GM12874 (cell line): ENCODE measurements at regions not wholly inside any gene's neighbourhood (a gene's known extent, or its start where the extent isn't known, plus 50 kb on each side); places are given as distances from the start of the nearest gene placed in this dataset.

ENCODE experiments used
- CTCF ChIP-seq: IDR thresholded peaks from 2 replicates; pipeline ENCODE4 v1.5.1; 2011; ENCODE audit warnings: low read depth, mild to moderate bottlenecking, control low read depth, low read length, moderate library complexity; ENCODE audit not compliant: insufficient read depth

GRCh38 chr3:148214705-148215104, 483.0 kb upstream of the AGTR1 start:
- TF ChIP-seq CTCF = no peak

GRCh38 chr3:148217317-148217716, 480.4 kb upstream of the AGTR1 start:
- no peak for TF ChIP-seq CTCF

- TF ChIP-seq CTCF = no peak
These were observed 479.5 kb upstream of the AGTR1 start for GRCh38 chr3:148218222-148218621.

GRCh38 chr3:148219999-148220398, 477.7 kb upstream of the AGTR1 start:
- TF ChIP-seq CTCF = no peak

- TF ChIP-seq CTCF = no peak
These were observed 476.4 kb upstream of the AGTR1 start for GRCh38 chr3:148221303-148221702.

GRCh38 chr3:148223266-148223665, 474.4 kb upstream of the AGTR1 start:
- no peak for TF ChIP-seq CTCF

- TF ChIP-seq CTCF = no peak
These were observed 471.5 kb upstream of the AGTR1 start for GRCh38 chr3:148226246-148226645.

GRCh38 chr3:148227534-148227933, 470.2 kb upstream of the AGTR1 start:
- TF ChIP-seq CTCF = no peak
